MM.1S (cell line): ENCODE measurements at regions not wholly inside any gene's neighbourhood (a gene's known extent, or its start where the extent isn't known, plus 50 kb on each side); places are given as distances from the start of the nearest gene placed in this dataset.

Experiments
- DNase-seq: peaks from one replicate; pipeline ENCODE4 v3.0.0-alpha.2; 2015
- H2AFZ ChIP-seq: fragments of 300-600 bp; sonication (generic); 2 replicates; pipeline ENCODE4 v1.6.0; 2016; ENCODE audit warnings: antibody characterized with exemption, low read length
- H3F3A ChIP-seq: fragments of 300-600 bp; sonication (generic); 2 replicates; pipeline ENCODE4 v1.6.1; 2016; ENCODE audit warnings: mild to moderate bottlenecking, antibody characterized with exemption, low read length, moderate library complexity, mixed read lengths; ENCODE audit not compliant: insufficient read depth
- H3K27ac ChIP-seq: fragments of 300-600 bp; sonication (generic); 2 replicates; pipeline ENCODE4 v1.5.1; 2016; ENCODE audit warnings: mild to moderate bottlenecking, low read length
- H3K27me3 ChIP-seq: fragments of 300-600 bp; sonication (generic); replicated peaks from 2 replicates; pipeline ENCODE4 v1.6.0; 2016; ENCODE audit warnings: low read length; ENCODE audit not compliant: insufficient read depth
- H3K36me3 ChIP-seq: fragments of 300-600 bp; sonication (generic); replicated peaks from 2 replicates; pipeline ENCODE4 v1.6.1; 2016; ENCODE audit warnings: mild to moderate bottlenecking, low read length, mixed read lengths; ENCODE audit not compliant: insufficient read depth
- H3K4me1 ChIP-seq: fragments of 300-600 bp; sonication (generic); 2 replicates; pipeline ENCODE4 v1.6.1; 2016; ENCODE audit warnings: low read length, mixed read lengths
- H3K4me2 ChIP-seq: fragments of 300-600 bp; sonication (generic); 2 replicates; pipeline ENCODE4 v1.6.0; 2016; ENCODE audit warnings: low read depth, low read length
- H3K4me3 ChIP-seq: fragments of 300-600 bp; sonication (generic); 2 replicates; pipeline ENCODE4 v1.5.1; 2016; ENCODE audit warnings: low read length, mixed read lengths
- H3K79me2 ChIP-seq: fragments of 300-600 bp; sonication (generic); 2 replicates; pipeline ENCODE4 v1.6.1; 2016; ENCODE audit warnings: mixed run types, low read length, mixed read lengths
- H3K9ac ChIP-seq: fragments of 300-600 bp; sonication (generic); 2 replicates; pipeline ENCODE4 v1.6.1; 2016; ENCODE audit warnings: low read length, mixed read lengths
- H3K9me2 ChIP-seq: fragments of 300-600 bp; sonication (generic); replicated peaks from 2 replicates; pipeline ENCODE4 v1.6.1; 2016; ENCODE audit warnings: mild to moderate bottlenecking, low read length, mixed read lengths; ENCODE audit not compliant: insufficient read depth
- H3K9me3 ChIP-seq: fragments of 300-600 bp; sonication (generic); replicated peaks from 2 replicates; pipeline ENCODE4 v1.6.1; 2016; ENCODE audit warnings: mild to moderate bottlenecking, low read length, mixed read lengths; ENCODE audit not compliant: insufficient read depth
- H4K20me1 ChIP-seq: fragments of 300-600 bp; sonication (generic); 2 replicates; pipeline ENCODE4 v1.6.1; 2016; ENCODE audit warnings: mild to moderate bottlenecking, low read length, moderate library complexity, mixed read lengths; ENCODE audit not compliant: insufficient read depth
- CTCF ChIP-seq: fragments of 300-600 bp; sonication (generic); IDR thresholded peaks from 2 replicates; pipeline ENCODE4 v1.5.1; 2016; ENCODE audit warnings: antibody characterized with exemption, low read length, mixed read lengths
- EZH2 ChIP-seq: fragments of 300-600 bp; sonication (generic); optimal IDR thresholded peaks from 2 replicates; pipeline ENCODE3; 2017; ENCODE audit warnings: low read depth, mild to moderate bottlenecking, antibody characterized with exemption, low read length, mixed read lengths
- EZH2phosphoT487 ChIP-seq: fragments of 300-600 bp; sonication (generic); IDR thresholded peaks from 2 replicates; pipeline ENCODE4 v1.6.1; 2018; ENCODE audit warnings: antibody characterized with exemption, low read length

DNA sequence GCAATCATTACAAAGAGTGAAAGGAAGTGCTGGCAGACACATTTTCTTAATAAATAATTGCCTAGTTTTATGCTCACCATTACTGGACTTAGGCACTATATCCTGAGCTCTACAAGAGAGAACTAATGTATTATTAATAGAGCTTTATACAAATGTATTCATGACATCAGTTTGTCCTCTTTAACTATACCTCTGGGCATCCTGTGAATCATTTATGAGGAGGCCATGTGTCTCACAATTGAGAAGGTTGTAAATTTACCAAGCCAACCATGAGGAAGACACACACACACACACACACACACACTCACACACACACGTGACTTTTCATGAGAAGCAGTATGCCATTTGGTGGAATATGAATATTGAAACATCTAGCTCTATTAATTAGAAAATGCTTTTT lies 728.2 kb downstream of the ARAP2 start:
- H3K79me2 ChIP-seq: no peaks in the 10 kb centered on the region
- H3K9me3 ChIP-seq: no peaks in the 10 kb centered on the region
- no peak overlapping the region for H3K9ac ChIP-seq
- DNase-seq: no peak
- H3F3A ChIP-seq: no peaks in the 10 kb centered on the region
- H3K27me3 ChIP-seq: no peaks in the 10 kb centered on the region
- TF ChIP-seq EZH2: no peak
- no peak for TF ChIP-seq CTCF
- no peaks in the 10 kb centered on the region for H3K36me3 ChIP-seq
- no peak overlapping the region for H3K4me3 ChIP-seq
- H2AFZ ChIP-seq: no peak overlapping the region
- H3K27ac ChIP-seq: no peak overlapping the region
- H3K4me2 ChIP-seq: no peak overlapping the region
- no peaks in the 10 kb centered on the region for H3K4me1 ChIP-seq
- H3K9me2 ChIP-seq: no peaks in the 10 kb centered on the region
- H4K20me1 ChIP-seq: no peaks in the 10 kb centered on the region

DNA sequence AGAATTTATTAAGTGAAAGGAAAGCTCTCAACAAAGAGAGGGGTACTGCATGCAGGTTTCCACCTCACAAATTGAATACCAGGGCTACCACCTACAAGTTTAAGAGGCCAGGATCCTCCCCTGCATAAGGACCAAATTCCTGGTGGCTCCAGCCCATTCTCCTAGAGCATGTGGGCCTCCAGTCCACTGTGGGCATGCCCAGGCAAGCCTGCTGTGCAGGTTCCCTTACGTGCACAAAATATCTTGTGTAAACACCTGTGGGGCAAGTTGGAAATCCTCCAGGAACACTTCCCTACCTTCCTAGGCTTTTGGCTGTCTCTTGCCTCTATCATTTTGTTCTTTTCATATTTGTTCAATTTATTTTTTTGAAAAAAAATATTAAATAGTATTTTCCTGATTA lies 724.3 kb downstream of the ARAP2 start:
- H3F3A ChIP-seq: no peaks in the 10 kb centered on the region
- H3K9ac ChIP-seq: no peak overlapping the region
- H3K4me2 ChIP-seq: no peak overlapping the region
- H3K4me1 ChIP-seq: no peaks in the 10 kb centered on the region
- H3K79me2 ChIP-seq: no peaks in the 10 kb centered on the region
- no peak overlapping the region for H3K27ac ChIP-seq
- no peak overlapping the region for H3K4me3 ChIP-seq
- no peak for DNase-seq
- H3K27me3 ChIP-seq: no peaks in the 10 kb centered on the region
- no peak overlapping the region for H2AFZ ChIP-seq
- H4K20me1 ChIP-seq: no peaks in the 10 kb centered on the region
- H3K9me3 ChIP-seq: no peaks in the 10 kb centered on the region
- no peak for TF ChIP-seq EZH2
- TF ChIP-seq EZH2phosphoT487: no peak
- TF ChIP-seq CTCF: no peak
- no peaks in the 10 kb centered on the region for H3K9me2 ChIP-seq
- H3K36me3 ChIP-seq: no peaks in the 10 kb centered on the region

DNA sequence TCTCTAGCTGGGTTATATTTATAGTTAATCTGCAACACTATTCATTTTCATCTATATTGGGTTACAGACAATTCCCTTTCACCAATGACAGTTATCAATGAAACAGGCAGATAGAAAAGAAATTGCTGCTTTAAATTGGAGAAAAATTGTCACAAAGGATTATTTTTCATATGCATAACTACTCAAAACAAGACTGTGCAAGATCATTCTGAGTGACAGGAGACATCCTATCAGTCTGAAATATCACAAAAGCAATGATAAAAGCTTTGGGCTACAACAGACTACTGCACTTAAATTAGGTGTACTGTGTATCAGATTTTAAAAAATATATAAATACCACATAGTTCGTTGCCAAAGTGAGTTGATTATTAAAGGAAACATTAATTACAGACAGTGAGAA lies 722.6 kb downstream of the ARAP2 start:
- Histone ChIP-seq H3K27me3 (no peaks in the 10 kb centered on the region), H3K9ac (no peak overlapping the region), H3K4me2 (no peak overlapping the region), H3K27ac (no peak overlapping the region), H3K9me2 (no peaks in the 10 kb centered on the region), H3K4me1 (no peaks in the 10 kb centered on the region), H3K79me2 (no peaks in the 10 kb centered on the region), H3K9me3 (no peaks in the 10 kb centered on the region), H3K36me3 (no peaks in the 10 kb centered on the region), H3K4me3 (no peak overlapping the region), H3F3A (no peaks in the 10 kb centered on the region), H2AFZ (no peak overlapping the region), H4K20me1 (no peaks in the 10 kb centered on the region)
- TF ChIP-seq EZH2phosphoT487 (no peak), CTCF (no peak), EZH2 (no peak)
- DNase-seq: no peak
